ENCODE measurements at regions not wholly inside any gene's neighbourhood (a gene's known extent, or its start where the extent isn't known, plus 50 kb on each side); places are given as distances from the start of the nearest gene placed in this dataset.
A peak's percentile ranks its signal among the peaks of the same experiment; 100 is the strongest.

- H3K4me3 ChIP-seq (ENCODE audit: low read length): no peak overlapping the region
- H3K27ac ChIP-seq (ENCODE audit: low read length): no peak overlapping the region
- no peaks in the 10 kb centered on the region for H4K20me1 ChIP-seq (ENCODE audit: insufficient read depth)
- H3F3A ChIP-seq (ENCODE audit: insufficient read depth, low read length, poor library complexity, severe bottlenecking): no peaks in the 10 kb centered on the region
- H3K9me3 ChIP-seq (ENCODE audit: low read length): no peaks in the 10 kb centered on the region
- H3K9ac ChIP-seq (ENCODE audit: low read length): no peak overlapping the region
- no peaks in the 10 kb centered on the region for H3K9me2 ChIP-seq (ENCODE audit: insufficient read depth, low read length)
- no peaks in the 10 kb centered on the region for H3K36me3 ChIP-seq (ENCODE audit: insufficient read depth, low read length)
- H2AFZ ChIP-seq (ENCODE audit: low read depth, low read length): no peak overlapping the region
- TF ChIP-seq EP300 (conservative IDR thresholded peaks at IDR 0.05; ENCODE audit: poor library complexity, severe bottlenecking): no peak
- peak; percentile 14 for TF ChIP-seq POLR2AphosphoS5 (IDR thresholded peaks at IDR 0.05)
- no peak overlapping the region for H3K4me2 ChIP-seq (ENCODE audit: low read length)
- H3K27me3 ChIP-seq (ENCODE audit: insufficient read depth, low read depth, low read length): no peaks in the 10 kb centered on the region
- H3K79me2 ChIP-seq (replicated peaks; ENCODE audit: insufficient read depth, low read length): no peaks in the 10 kb centered on the region
Observed at GRCh38 chr5:52255308-52255707, 532.4 kb upstream of the ITGA1 start.

- no peak for TF ChIP-seq SMC3 (conservative IDR thresholded peaks at IDR 0.05; ENCODE audit: poor library complexity)
- peak; percentile 66 for TF ChIP-seq POLR2AphosphoS5 (IDR thresholded peaks at IDR 0.05)
- peak; percentile 45 for TF ChIP-seq REST (IDR thresholded peaks at IDR 0.05; ENCODE audit: borderline replicate concordance)
- TF ChIP-seq EZH2 (IDR thresholded peaks at IDR 0.05; ENCODE audit: borderline replicate concordance, insufficient read depth, low read length, poor library complexity, severe bottlenecking): no peak
- no peak for TF ChIP-seq TAF1 (IDR thresholded peaks at IDR 0.05; ENCODE audit: low read depth)
- TF ChIP-seq, protein P1, sequence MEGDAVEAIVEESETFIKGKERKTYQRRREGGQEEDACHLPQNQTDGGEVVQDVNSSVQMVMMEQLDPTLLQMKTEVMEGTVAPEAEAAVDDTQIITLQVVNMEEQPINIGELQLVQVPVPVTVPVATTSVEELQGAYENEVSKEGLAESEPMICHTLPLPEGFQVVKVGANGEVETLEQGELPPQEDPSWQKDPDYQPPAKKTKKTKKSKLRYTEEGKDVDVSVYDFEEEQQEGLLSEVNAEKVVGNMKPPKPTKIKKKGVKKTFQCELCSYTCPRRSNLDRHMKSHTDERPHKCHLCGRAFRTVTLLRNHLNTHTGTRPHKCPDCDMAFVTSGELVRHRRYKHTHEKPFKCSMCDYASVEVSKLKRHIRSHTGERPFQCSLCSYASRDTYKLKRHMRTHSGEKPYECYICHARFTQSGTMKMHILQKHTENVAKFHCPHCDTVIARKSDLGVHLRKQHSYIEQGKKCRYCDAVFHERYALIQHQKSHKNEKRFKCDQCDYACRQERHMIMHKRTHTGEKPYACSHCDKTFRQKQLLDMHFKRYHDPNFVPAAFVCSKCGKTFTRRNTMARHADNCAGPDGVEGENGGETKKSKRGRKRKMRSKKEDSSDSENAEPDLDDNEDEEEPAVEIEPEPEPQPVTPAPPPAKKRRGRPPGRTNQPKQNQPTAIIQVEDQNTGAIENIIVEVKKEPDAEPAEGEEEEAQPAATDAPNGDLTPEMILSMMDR (IDR thresholded peaks at IDR 0.05; ENCODE audit: poor library complexity, severe bottlenecking): no peak
- peak; percentile 31 for TF ChIP-seq RAD21 (conservative IDR thresholded peaks at IDR 0.05)
- no peak for TF ChIP-seq MXI1 (conservative IDR thresholded peaks at IDR 0.05; ENCODE audit: poor library complexity, severe bottlenecking)
- TF ChIP-seq EP300 (conservative IDR thresholded peaks at IDR 0.05; ENCODE audit: poor library complexity, severe bottlenecking): peak; percentile 88
Observed at GRCh38 chr5:52262844-52263243, 524.9 kb upstream of the ITGA1 start.

GRCh38 chr5:52269401-52269800 is 518.3 kb upstream of the ITGA1 start:
- no peaks in the 10 kb centered on the region for H3K36me3 ChIP-seq (ENCODE audit: insufficient read depth, low read length)
- H3K27me3 ChIP-seq (ENCODE audit: insufficient read depth, low read depth, low read length): no peaks in the 10 kb centered on the region
- no peaks in the 10 kb centered on the region for H3K9me3 ChIP-seq (ENCODE audit: low read length)
- H3K4me3 ChIP-seq (ENCODE audit: low read length): peak overlapping the region; percentile 23
- no peaks in the 10 kb centered on the region for H3F3A ChIP-seq (ENCODE audit: insufficient read depth, low read length, poor library complexity, severe bottlenecking)
- no peaks in the 10 kb centered on the region for H3K79me2 ChIP-seq (replicated peaks; ENCODE audit: insufficient read depth, low read length)
- H3K27ac ChIP-seq (ENCODE audit: low read length): peak overlapping the region; percentile 3
- peak overlapping the region; percentile 11 for H3K4me2 ChIP-seq (ENCODE audit: low read length)
- no peak for TF ChIP-seq RAD21 (conservative IDR thresholded peaks at IDR 0.05)
- TF ChIP-seq EZH2 (IDR thresholded peaks at IDR 0.05; ENCODE audit: borderline replicate concordance, insufficient read depth, low read length, poor library complexity, severe bottlenecking): no peak
- TF ChIP-seq MXI1 (conservative IDR thresholded peaks at IDR 0.05; ENCODE audit: poor library complexity, severe bottlenecking): no peak
- peak; percentile 55 for TF ChIP-seq POLR2AphosphoS5 (IDR thresholded peaks at IDR 0.05)
- peak; percentile 37 for TF ChIP-seq EP300 (conservative IDR thresholded peaks at IDR 0.05; ENCODE audit: poor library complexity, severe bottlenecking)
- no peak for TF ChIP-seq TAF1 (IDR thresholded peaks at IDR 0.05; ENCODE audit: low read depth)
- TF ChIP-seq REST (IDR thresholded peaks at IDR 0.05; ENCODE audit: borderline replicate concordance): no peak
- TF ChIP-seq, protein P1 (IDR thresholded peaks at IDR 0.05; ENCODE audit: poor library complexity, severe bottlenecking): no peak
- no peak for TF ChIP-seq SMC3 (conservative IDR thresholded peaks at IDR 0.05; ENCODE audit: poor library complexity)
- H3K9ac ChIP-seq (ENCODE audit: low read length): peak overlapping the region; percentile 4
- no peaks in the 10 kb centered on the region for H4K20me1 ChIP-seq (ENCODE audit: insufficient read depth)
- no peaks in the 10 kb centered on the region for H3K9me2 ChIP-seq (ENCODE audit: insufficient read depth, low read length)
- H2AFZ ChIP-seq (ENCODE audit: low read depth, low read length): no peak overlapping the region

More at GRCh38 chr5:52262844-52263243, 524.9 kb upstream of the ITGA1 start:
- no peaks in the 10 kb centered on the region for H3K79me2 ChIP-seq (replicated peaks; ENCODE audit: insufficient read depth, low read length)
- H3F3A ChIP-seq (ENCODE audit: insufficient read depth, low read length, poor library complexity, severe bottlenecking): peaks cover 7% of the 10 kb centered on the region
- peak overlapping the region; percentile 69 for H3K27ac ChIP-seq (ENCODE audit: low read length)
- H3K4me3 ChIP-seq (ENCODE audit: low read length): peak overlapping the region; percentile 48
- peak overlapping the region; percentile 22 for H3K9ac ChIP-seq (ENCODE audit: low read length)
- H3K27me3 ChIP-seq (ENCODE audit: insufficient read depth, low read depth, low read length): no peaks in the 10 kb centered on the region
- H3K9me3 ChIP-seq (ENCODE audit: low read length): no peaks in the 10 kb centered on the region
- no peaks in the 10 kb centered on the region for H3K9me2 ChIP-seq (ENCODE audit: insufficient read depth, low read length)
- H2AFZ ChIP-seq (ENCODE audit: low read depth, low read length): peak overlapping the region; percentile 7
- no peaks in the 10 kb centered on the region for H4K20me1 ChIP-seq (ENCODE audit: insufficient read depth)
- H3K4me2 ChIP-seq (ENCODE audit: low read length): peak overlapping the region; percentile 90
- no peaks in the 10 kb centered on the region for H3K36me3 ChIP-seq (ENCODE audit: insufficient read depth, low read length)
